Activated CD4-positive, alpha-beta memory T cell treated with anti-CD3 and anti-CD28 coated beads, Interleukin-2, amount 10 ng/mL, durations not matched to agents 7 days and 5 days (primary cell): ENCODE measurements at regions not wholly inside any gene's neighbourhood (a gene's known extent, or its start where the extent isn't known, plus 50 kb on each side); places are given as distances from the start of the nearest gene placed in this dataset.

Experiments
- CTCF ChIA-PET: fragments of 350-600 bp; sonication (Branson Sonifier 250); formaldehyde crosslinking; loops from one replicate; lab custom pipeline; 2021; ENCODE audit warnings: antibody characterized with exemption, inconsistent platforms; lab: Charles Lee
- POLR2A ChIA-PET: fragments of 350-600 bp; sonication (Branson Sonifier 250); formaldehyde crosslinking; loops from one replicate; lab custom pipeline; 2021; ENCODE audit warnings: antibody characterized with exemption; lab: Charles Lee
- DNase-seq: peaks from one replicate; pipeline ENCODE4 v3.0.0-alpha.2; 2020
- H3K27ac Mint-ChIP-seq: one replicate; pipeline ENCODE4 v1.8.0; 2021; ENCODE audit warnings: mild to moderate bottlenecking, mixed read lengths
- H3K27me3 Mint-ChIP-seq: one replicate; pipeline ENCODE4 v1.8.0; 2021; ENCODE audit warnings: mixed read lengths
- H3K36me3 Mint-ChIP-seq: one replicate; pipeline ENCODE4 v1.8.0; 2021; ENCODE audit warnings: low read depth, mixed read lengths
- H3K4me1 Mint-ChIP-seq: one replicate; pipeline ENCODE4 v1.8.0; 2021; ENCODE audit warnings: mixed read lengths
- H3K4me3 Mint-ChIP-seq: one replicate; pipeline ENCODE4 v1.8.0; 2021; ENCODE audit warnings: mild to moderate bottlenecking, mixed read lengths
- H3K9me3 Mint-ChIP-seq: one replicate; pipeline ENCODE4 v1.8.0; 2021; ENCODE audit warnings: mixed read lengths

- POLR2A ChIA-PET, result interaction anchor here (1.8 to 1.9 kb wide), 2 partner anchors 9 to 90 kb away, joined by 6 to 7 read pairs; no protein-coding TSS in a partner anchor
- Mint-ChIP-seq H3K27me3 (no peaks in the 10 kb centered on the region), H3K9me3 (no peaks in the 10 kb centered on the region), H3K4me1 (peaks cover 16% of the 10 kb centered on the region), H3K27ac (peak overlapping the region; percentile 87), H3K36me3 (no peaks in the 10 kb centered on the region), H3K4me3 (no peak overlapping the region)
- no peak for DNase-seq
- CTCF ChIA-PET, result interaction anchor here (1.0 kb wide), 1 partner anchor 512 kb away, joined by 5 read pairs; no protein-coding TSS in a partner anchor
Observed at GRCh38 chrX:39765327-39765726, 332.4 kb downstream of the BCOR start.

DNA sequence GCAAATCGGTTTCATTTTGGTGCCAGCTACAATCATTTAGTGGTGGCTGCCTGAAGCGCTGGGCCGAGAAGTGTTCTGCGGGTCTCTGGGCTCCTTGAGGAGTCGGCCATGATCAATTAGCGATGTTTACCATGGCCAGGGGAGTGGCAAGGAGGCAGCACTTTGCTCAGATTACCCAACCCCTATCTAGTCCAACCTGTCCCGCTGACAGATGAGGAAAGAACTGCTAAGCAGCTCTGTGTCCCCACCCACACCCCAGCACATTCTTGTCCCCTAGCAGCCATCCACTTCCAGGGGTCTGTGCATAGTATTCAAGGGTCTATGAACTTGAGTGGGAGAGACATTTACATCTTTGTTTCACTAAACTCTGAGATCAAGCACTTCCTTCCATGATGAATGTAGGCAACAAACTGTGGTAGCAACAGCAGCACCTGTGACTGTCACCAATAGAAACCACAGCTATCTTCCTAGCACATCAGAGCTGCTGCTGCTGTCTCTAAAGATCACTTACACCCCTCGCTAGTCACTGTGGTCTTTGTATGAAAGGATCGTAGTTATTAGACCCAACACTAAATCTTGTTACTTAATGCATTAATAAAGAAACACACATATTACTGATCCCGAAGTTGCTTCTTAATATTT, 331.6 kb downstream of the BCOR start:
- Mint-ChIP-seq H3K27ac (peak overlapping the region; percentile 87), H3K27me3 (no peaks in the 10 kb centered on the region), H3K4me1 (peaks cover 14% of the 10 kb centered on the region), H3K36me3 (no peaks in the 10 kb centered on the region), H3K4me3 (peak overlapping the region; percentile 28), H3K9me3 (no peaks in the 10 kb centered on the region)
- ChIA-PET CTCF (interaction anchor here (1.0 kb wide), 1 partner anchor 511 kb away, joined by 5 read pairs; no protein-coding TSS in a partner anchor), POLR2A (interaction anchor here (0.9 to 1.9 kb wide), 3 partner anchors 8 to 89 kb away, joined by 4 to 7 read pairs (median 6); no protein-coding TSS in a partner anchor)
- peak; percentile 29 for DNase-seq

GRCh38 chrX:39766855-39767254, 330.9 kb downstream of the BCOR start:
- H3K36me3 Mint-ChIP-seq, result no peaks in the 10 kb centered on the region
- CTCF ChIA-PET, result no interaction called here
- H3K4me3 Mint-ChIP-seq, result no peak overlapping the region

DNA sequence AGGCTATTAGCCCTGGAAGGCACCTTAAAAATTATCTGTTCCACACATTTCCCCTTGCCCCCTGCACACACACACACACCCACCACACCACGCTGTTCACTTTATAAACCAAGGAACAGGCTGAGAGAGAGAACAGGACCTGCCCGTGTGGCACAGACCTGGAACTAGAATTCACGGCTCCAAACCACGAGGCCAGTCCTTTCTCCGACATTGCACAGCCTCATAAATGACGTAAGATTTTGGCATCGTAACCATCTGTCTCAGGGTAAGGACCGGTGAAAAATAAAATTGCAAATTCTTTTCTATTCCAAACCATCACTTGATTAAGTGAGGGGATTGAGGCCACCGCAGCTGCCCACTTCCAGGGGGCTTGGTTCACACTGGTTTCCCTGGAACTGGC, 330.3 kb downstream of the BCOR start:
- Mint-ChIP-seq H3K27ac (no peak overlapping the region), H3K9me3 (no peaks in the 10 kb centered on the region), H3K4me3 (no peak overlapping the region), H3K4me1 (peaks cover 24% of the 10 kb centered on the region), H3K36me3 (no peaks in the 10 kb centered on the region), H3K27me3 (no peaks in the 10 kb centered on the region)
- POLR2A ChIA-PET, result interaction anchor here (0.9 to 1.9 kb wide), 2 partner anchors 37 to 87 kb away, joined by 4 to 7 read pairs; no protein-coding TSS in a partner anchor
- CTCF ChIA-PET, result no interaction called here
- DNase-seq, result no peak

More at GRCh38 chrX:39766855-39767254, 330.9 kb downstream of the BCOR start:
- Mint-ChIP-seq H3K4me1 (peaks cover 20% of the 10 kb centered on the region), H3K27me3 (no peaks in the 10 kb centered on the region), H3K9me3 (no peaks in the 10 kb centered on the region), H3K27ac (no peak overlapping the region)
- POLR2A ChIA-PET, result interaction anchor here (0.9 to 1.9 kb wide), 2 partner anchors 36 to 88 kb away, joined by 4 to 7 read pairs; no protein-coding TSS in a partner anchor
- no peak for DNase-seq

GRCh38 chrX:39769748-39770147, 328.0 kb downstream of the BCOR start:
- no peak for DNase-seq
- H3K4me3 Mint-ChIP-seq, result no peak overlapping the region
- H3K36me3 Mint-ChIP-seq, result no peaks in the 10 kb centered on the region
- peaks cover 43% of the 10 kb centered on the region for H3K4me1 Mint-ChIP-seq
- CTCF ChIA-PET, result no interaction called here
- no peaks in the 10 kb centered on the region for H3K9me3 Mint-ChIP-seq
- H3K27me3 Mint-ChIP-seq, result no peaks in the 10 kb centered on the region
- H3K27ac Mint-ChIP-seq, result no peak overlapping the region
- POLR2A ChIA-PET, result no interaction called here

- CTCF ChIA-PET, result no interaction called here
- Mint-ChIP-seq H3K27ac (peak overlapping the region; percentile 96), H3K4me1 (peaks cover 39% of the 10 kb centered on the region), H3K4me3 (no peak overlapping the region), H3K27me3 (no peaks in the 10 kb centered on the region), H3K9me3 (no peaks in the 10 kb centered on the region), H3K36me3 (no peaks in the 10 kb centered on the region)
- POLR2A ChIA-PET, result no interaction called here
- DNase-seq, result no peak
Observed at GRCh38 chrX:39771089-39771488, 326.7 kb downstream of the BCOR start.

- peaks cover 35% of the 10 kb centered on the region for H3K4me1 Mint-ChIP-seq
- H3K27ac Mint-ChIP-seq, result peak overlapping the region; percentile 96
- POLR2A ChIA-PET, result interaction anchor here (1.0 to 3.9 kb wide), 6 partner anchors 83 to 404 kb away, joined by 3 to 16 read pairs (median 3); partner anchors contain the start of gene BCOR
- no peaks in the 10 kb centered on the region for H3K27me3 Mint-ChIP-seq
- CTCF ChIA-PET, result no interaction called here
- no peaks in the 10 kb centered on the region for H3K36me3 Mint-ChIP-seq
- peak overlapping the region; percentile 38 for H3K4me3 Mint-ChIP-seq
- no peaks in the 10 kb centered on the region for H3K9me3 Mint-ChIP-seq
- peak; percentile 68 for DNase-seq
Observed at GRCh38 chrX:39772057-39772832, 325.5 kb downstream of the BCOR start.

DNA sequence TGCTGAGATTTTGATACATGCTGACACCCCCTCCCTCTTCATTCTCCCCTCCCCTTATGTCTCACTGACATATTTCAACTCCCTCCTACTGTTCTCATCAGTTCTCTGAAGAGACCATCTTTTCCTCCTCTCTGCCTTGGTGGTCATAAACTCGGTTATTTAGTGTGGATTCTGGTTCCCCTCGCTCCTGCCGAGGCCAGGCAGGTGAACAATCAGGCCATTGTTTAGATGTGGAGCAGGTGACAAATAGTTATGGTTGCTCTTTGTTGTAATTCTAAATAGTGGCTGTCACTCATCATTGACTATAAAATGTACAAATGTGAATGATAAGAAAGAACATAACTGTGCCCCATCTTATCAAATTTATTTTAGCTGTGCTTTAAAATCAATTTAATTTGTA, 324.6 kb downstream of the BCOR start:
- Mint-ChIP-seq H3K36me3 (no peaks in the 10 kb centered on the region), H3K9me3 (no peaks in the 10 kb centered on the region), H3K4me3 (no peak overlapping the region), H3K4me1 (peaks cover 42% of the 10 kb centered on the region), H3K27ac (peak overlapping the region; percentile 96), H3K27me3 (no peaks in the 10 kb centered on the region)
- ChIA-PET POLR2A (interaction anchor here (1.2 to 3.9 kb wide), 4 partner anchors 82 to 403 kb away, joined by 3 to 16 read pairs (median 6); no protein-coding TSS in a partner anchor), CTCF (no interaction called here)
- DNase-seq, result no peak

- peak; percentile 39 for DNase-seq
- Mint-ChIP-seq H3K27me3 (no peaks in the 10 kb centered on the region), H3K4me1 (peaks cover 42% of the 10 kb centered on the region), H3K27ac (peak overlapping the region; percentile 95), H3K9me3 (no peaks in the 10 kb centered on the region), H3K4me3 (peak overlapping the region; percentile 65), H3K36me3 (no peaks in the 10 kb centered on the region)
- ChIA-PET CTCF (interaction anchor here (1.0 kb wide), 1 partner anchor 43 kb away, joined by 3 read pairs; no protein-coding TSS in a partner anchor), POLR2A (interaction anchor here (0.8 to 3.9 kb wide), 7 partner anchors 8 to 403 kb away, joined by 3 to 16 read pairs (median 4); no protein-coding TSS in a partner anchor)
Observed at GRCh38 chrX:39773923-39774773, 323.6 kb downstream of the BCOR start.

DNA sequence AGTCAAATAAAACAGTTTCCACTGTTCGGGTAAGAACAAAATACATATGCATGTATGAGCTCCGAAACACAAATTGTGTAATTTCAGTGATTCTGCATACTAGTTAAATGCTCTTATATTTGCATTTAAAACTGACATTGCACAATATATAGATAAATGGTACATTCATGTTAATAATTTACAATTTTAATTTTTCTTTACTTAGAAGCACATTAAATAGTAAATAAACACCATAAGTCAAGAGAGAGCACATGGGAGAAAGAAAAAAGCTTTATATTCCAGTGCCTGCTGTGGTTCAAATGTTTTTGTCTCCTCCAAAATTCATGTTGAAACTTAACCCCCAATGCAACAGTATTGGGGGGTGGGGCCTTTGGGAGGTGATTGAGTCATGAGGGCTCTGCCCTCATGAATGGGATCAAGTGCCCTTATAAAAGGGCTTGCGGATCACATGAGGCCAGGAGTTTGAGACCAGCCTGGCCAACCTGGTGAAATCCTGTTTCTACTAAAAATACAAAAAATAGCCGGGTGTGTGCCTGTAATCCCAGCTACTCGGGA, 322.9 kb downstream of the BCOR start:
- no peaks in the 10 kb centered on the region for H3K36me3 Mint-ChIP-seq
- H3K27ac Mint-ChIP-seq, result peak overlapping the region; percentile 95
- CTCF ChIA-PET, result interaction anchor here (1.0 kb wide), 1 partner anchor 44 kb away, joined by 3 read pairs; no protein-coding TSS in a partner anchor
- peak overlapping the region; percentile 65 for H3K4me3 Mint-ChIP-seq
- H3K4me1 Mint-ChIP-seq, result peaks cover 42% of the 10 kb centered on the region
- peaks cover 2% of the 10 kb centered on the region for H3K9me3 Mint-ChIP-seq
- H3K27me3 Mint-ChIP-seq, result no peaks in the 10 kb centered on the region
- POLR2A ChIA-PET, result interaction anchor here (0.8 to 3.9 kb wide), 7 partner anchors 9 to 402 kb away, joined by 3 to 16 read pairs (median 4); no protein-coding TSS in a partner anchor
- no peak for DNase-seq

DNA sequence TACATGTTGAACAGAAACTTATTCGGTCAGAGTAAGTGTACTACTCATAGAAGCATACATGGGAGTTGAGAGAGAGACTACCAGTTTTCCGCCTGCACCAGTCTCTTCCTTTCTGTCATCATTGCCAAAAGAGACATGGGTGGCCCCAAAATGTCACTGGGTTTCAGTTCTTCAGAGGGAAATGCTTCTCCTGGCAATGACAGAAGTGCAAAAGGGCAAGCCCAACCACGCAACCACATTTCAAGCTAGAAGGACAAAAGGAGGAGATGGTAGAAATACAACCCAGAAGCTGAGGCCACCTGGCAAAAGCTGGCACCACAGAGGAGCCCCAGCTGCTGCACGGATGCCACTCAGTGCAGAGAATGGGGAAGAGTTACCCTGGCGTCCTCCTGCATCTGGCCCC, 320.1 kb downstream of the BCOR start:
- peaks cover 2% of the 10 kb centered on the region for H3K9me3 Mint-ChIP-seq
- ChIA-PET CTCF (no interaction called here), POLR2A (no interaction called here)
- peak overlapping the region; percentile 62 for H3K27ac Mint-ChIP-seq
- peaks cover 30% of the 10 kb centered on the region for H3K4me1 Mint-ChIP-seq
- no peaks in the 10 kb centered on the region for H3K36me3 Mint-ChIP-seq
- no peaks in the 10 kb centered on the region for H3K27me3 Mint-ChIP-seq
- H3K4me3 Mint-ChIP-seq, result no peak overlapping the region
- peak; percentile 20 for DNase-seq
